ENCODE measurements at regions not wholly inside any gene's neighbourhood (a gene's known extent, or its start where the extent isn't known, plus 50 kb on each side); places are given as distances from the start of the nearest gene placed in this dataset.

GRCh38 chr1:118421868-118422350, 236.9 kb upstream of the SPAG17 start:
- H3K4me3 ChIP-seq (ENCODE audit: low read depth, low read length): no peak overlapping the region
- no peak for DNase-seq (ENCODE audit: low read depth)
- TF ChIP-seq MYC (IDR thresholded peaks at IDR 0.05; ENCODE audit: low read depth, low read length) (no peak), POLR2A (IDR thresholded peaks at IDR 0.05; ENCODE audit: extremely low read depth, insufficient read length) (no peak), MAX (IDR thresholded peaks at IDR 0.05; ENCODE audit: low read depth, low read length) (no peak), CTCF (IDR thresholded peaks at IDR 0.05; ENCODE audit: low read depth, low read length) (no peak)

- TF ChIP-seq CTCF (IDR thresholded peaks at IDR 0.05; ENCODE audit: low read depth, low read length) (no peak), POLR2A (IDR thresholded peaks at IDR 0.05; ENCODE audit: extremely low read depth, insufficient read length) (no peak), MYC (IDR thresholded peaks at IDR 0.05; ENCODE audit: low read depth, low read length) (no peak), MAX (IDR thresholded peaks at IDR 0.05; ENCODE audit: low read depth, low read length) (no peak)
Measured at GRCh38 chr1:118404024-118404423, 219.0 kb upstream of the SPAG17 start.

GRCh38 chr1:118397496-118397859, 212.4 kb upstream of the SPAG17 start:
- H3K4me3 ChIP-seq (ENCODE audit: low read depth, low read length): no peak overlapping the region
- DNase-seq (ENCODE audit: low read depth): no peak
- TF ChIP-seq CTCF (IDR thresholded peaks at IDR 0.05; ENCODE audit: low read depth, low read length) (no peak), MAX (IDR thresholded peaks at IDR 0.05; ENCODE audit: low read depth, low read length) (no peak), MYC (IDR thresholded peaks at IDR 0.05; ENCODE audit: low read depth, low read length) (no peak), POLR2A (IDR thresholded peaks at IDR 0.05; ENCODE audit: extremely low read depth, insufficient read length) (no peak)

More at GRCh38 chr1:118404024-118404423, 219.0 kb upstream of the SPAG17 start:
- H3K4me3 ChIP-seq (ENCODE audit: low read depth, low read length): no peak overlapping the region
- no peak for DNase-seq (ENCODE audit: low read depth)

- DNase-seq (ENCODE audit: low read depth): no peak
- no peak for TF ChIP-seq CTCF (IDR thresholded peaks at IDR 0.05; ENCODE audit: low read depth, low read length)
- TF ChIP-seq MYC (IDR thresholded peaks at IDR 0.05; ENCODE audit: low read depth, low read length): no peak
- no peak for TF ChIP-seq MAX (IDR thresholded peaks at IDR 0.05; ENCODE audit: low read depth, low read length)
- H3K4me3 ChIP-seq (ENCODE audit: low read depth, low read length): no peak overlapping the region
Measured at GRCh38 chr1:118396829-118397495, 211.9 kb upstream of the SPAG17 start.

GRCh38 chr1:118396279-118396678, 211.3 kb upstream of the SPAG17 start:
- H3K4me3 ChIP-seq (ENCODE audit: low read depth, low read length): no peak overlapping the region
- no peak for TF ChIP-seq POLR2A (IDR thresholded peaks at IDR 0.05; ENCODE audit: extremely low read depth, insufficient read length)
- no peak for TF ChIP-seq CTCF (IDR thresholded peaks at IDR 0.05; ENCODE audit: low read depth, low read length)
- TF ChIP-seq MYC (IDR thresholded peaks at IDR 0.05; ENCODE audit: low read depth, low read length): no peak
- TF ChIP-seq MAX (IDR thresholded peaks at IDR 0.05; ENCODE audit: low read depth, low read length): no peak
- no peak for DNase-seq (ENCODE audit: low read depth)
